GM23338 (cell line): ENCODE measurements at regions not wholly inside any gene's neighbourhood (a gene's known extent, or its start where the extent isn't known, plus 50 kb on each side); places are given as distances from the start of the nearest gene placed in this dataset.

ENCODE experiments used
- ATAC-seq: fragments of 200-7000 bp; cut with Tn5 transposase; 3 replicates; pipeline ENCODE4 v1.9.1; 2020
- DNase-seq: peaks from one replicate; pipeline ENCODE4 v3.0.0-alpha.2; 2015; ENCODE audit warnings: low spot score
- H2AFZ ChIP-seq: fragments of 200-600 bp; sonication (generic); 2 replicates; pipeline ENCODE4 v1.8.0; 2016; ENCODE audit warnings: antibody characterized with exemption, mild to moderate bottlenecking, moderate library complexity
- H3F3A ChIP-seq: fragments of 200-600 bp; sonication (generic); replicated peaks from 2 replicates; pipeline ENCODE4 v1.8.0; 2017; ENCODE audit warnings: antibody characterized with exemption, mixed run types, low read depth
- H3K27ac ChIP-seq: fragments of 200-600 bp; sonication (generic); 2 replicates; pipeline ENCODE4 v1.6.1; 2016; ENCODE audit warnings: low read depth
- H3K27me3 ChIP-seq: fragments of 200-600 bp; sonication (generic); 2 replicates; pipeline ENCODE4 v1.8.0; 2016; ENCODE audit warnings: mild to moderate bottlenecking, mixed run types, moderate library complexity; ENCODE audit not compliant: insufficient read depth
- H3K36me3 ChIP-seq: fragments of 200-600 bp; sonication (generic); 2 replicates; pipeline ENCODE4 v1.8.0; 2016; ENCODE audit warnings: mild to moderate bottlenecking; ENCODE audit not compliant: insufficient read depth
- H3K4me1 ChIP-seq: fragments of 200-600 bp; sonication (generic); 2 replicates; pipeline ENCODE4 v1.8.0; 2016; ENCODE audit warnings: mild to moderate bottlenecking, moderate library complexity; ENCODE audit not compliant: insufficient read depth
- H3K4me2 ChIP-seq: fragments of 200-600 bp; sonication (generic); 2 replicates; pipeline ENCODE4 v1.7.1; 2017; ENCODE audit warnings: mixed run types
- H3K4me3 ChIP-seq: fragments of 200-600 bp; sonication (generic); 2 replicates; pipeline ENCODE4 v1.6.1; 2016; ENCODE audit warnings: mixed run types
- H3K79me2 ChIP-seq: fragments of 200-600 bp; sonication (generic); replicated peaks from 2 replicates; pipeline ENCODE4 v1.8.0; 2017; ENCODE audit warnings: mild to moderate bottlenecking; ENCODE audit not compliant: insufficient read depth
- H3K9me2 ChIP-seq: fragments of 200-600 bp; sonication (generic); 2 replicates; pipeline ENCODE4 v1.8.0; 2017; ENCODE audit not compliant: insufficient read depth
- H4K20me1 ChIP-seq: fragments of 200-600 bp; sonication (generic); replicated peaks from 2 replicates; pipeline ENCODE4 v1.8.0; 2017; ENCODE audit warnings: mild to moderate bottlenecking; ENCODE audit not compliant: insufficient read depth
- H3K27ac Mint-ChIP-seq: 2 replicates; pipeline ENCODE4 v1.8.0; 2020; ENCODE audit warnings: inconsistent platforms, mild to moderate bottlenecking, moderate library complexity, mixed read lengths
- H3K27me3 Mint-ChIP-seq: 3 replicates; pipeline ENCODE4 v1.8.0; 2022; ENCODE audit warnings: low read depth, mild to moderate bottlenecking, moderate library complexity, mixed read lengths, inconsistent platforms; ENCODE audit not compliant: insufficient read depth, poor library complexity
- H3K36me3 Mint-ChIP-seq: 3 replicates; pipeline ENCODE4 v1.8.0; 2021; ENCODE audit warnings: low read depth, mild to moderate bottlenecking, inconsistent platforms, moderate library complexity, mixed read lengths
- H3K4me1 Mint-ChIP-seq: 3 replicates; pipeline ENCODE4 v1.8.0; 2020; ENCODE audit warnings: mild to moderate bottlenecking, inconsistent platforms, mixed read lengths
- H3K4me3 Mint-ChIP-seq: 3 replicates; pipeline ENCODE4 v1.8.0; 2021; ENCODE audit warnings: moderate library complexity, mild to moderate bottlenecking, inconsistent platforms, mixed read lengths
- H3K9me3 Mint-ChIP-seq: 3 replicates; pipeline ENCODE4 v1.8.0; 2020; ENCODE audit warnings: moderate library complexity, mild to moderate bottlenecking, inconsistent platforms, mixed read lengths
- EZH2 ChIP-seq: fragments of 200-600 bp; sonication (generic); IDR thresholded peaks from one replicate; pipeline ENCODE4 v1.8.0; 2017; ENCODE audit warnings: antibody characterized with exemption, mild to moderate bottlenecking, low read depth; ENCODE audit not compliant: unreplicated experiment
- JUNB ChIP-seq: IDR thresholded peaks from one replicate; pipeline ENCODE4 v1.6.1; 2016; ENCODE audit warnings: antibody characterized with exemption; ENCODE audit not compliant: unreplicated experiment
- NANOG ChIP-seq: IDR thresholded peaks from 2 replicates; pipeline ENCODE4 v1.6.1; 2016; ENCODE audit warnings: antibody characterized with exemption, borderline replicate concordance
- POLR2AphosphoS5 ChIP-seq: IDR thresholded peaks from 2 replicates; pipeline ENCODE4 v1.6.1; 2016; ENCODE audit warnings: antibody characterized with exemption, low read depth
- STAT1 ChIP-seq: IDR thresholded peaks from one replicate; pipeline ENCODE4 v1.6.1; 2016; ENCODE audit warnings: antibody characterized with exemption; ENCODE audit not compliant: unreplicated experiment
- ZNF331 ChIP-seq: fragments of 250-450 bp; sonication (Bioruptor Pico); IDR thresholded peaks from 2 replicates; pipeline ENCODE4 v1.5.0; 2020; ENCODE audit warnings: low read depth, mild to moderate bottlenecking, moderate library complexity
- TF ChIP-seq, protein P1 (sequence below): IDR thresholded peaks from one replicate; pipeline ENCODE4 v1.6.1; 2018; ENCODE audit warnings: antibody characterized with exemption; ENCODE audit not compliant: unreplicated experiment
- TF ChIP-seq, protein P2 (sequence below), 2 experiments: fragments of 200-600 bp in 1 of 2; sonication (generic) in 1 of 2; conservative IDR thresholded peaks; 2 replicates each; pipeline versions ENCODE4 v1.5.1 to v1.6.1; 2016 to 2017; ENCODE audit warnings: antibody characterized with exemption in 2 of 2, low read depth in 2 of 2, mild to moderate bottlenecking in 2 of 2, moderate library complexity in 1 of 2
- TF ChIP-seq, protein P3 (sequence below): fragments of 250-450 bp; sonication (Bioruptor Pico); IDR thresholded peaks from 2 replicates; pipeline ENCODE4 v1.5.0; 2020; ENCODE audit warnings: mild to moderate bottlenecking, moderate library complexity

DNA sequence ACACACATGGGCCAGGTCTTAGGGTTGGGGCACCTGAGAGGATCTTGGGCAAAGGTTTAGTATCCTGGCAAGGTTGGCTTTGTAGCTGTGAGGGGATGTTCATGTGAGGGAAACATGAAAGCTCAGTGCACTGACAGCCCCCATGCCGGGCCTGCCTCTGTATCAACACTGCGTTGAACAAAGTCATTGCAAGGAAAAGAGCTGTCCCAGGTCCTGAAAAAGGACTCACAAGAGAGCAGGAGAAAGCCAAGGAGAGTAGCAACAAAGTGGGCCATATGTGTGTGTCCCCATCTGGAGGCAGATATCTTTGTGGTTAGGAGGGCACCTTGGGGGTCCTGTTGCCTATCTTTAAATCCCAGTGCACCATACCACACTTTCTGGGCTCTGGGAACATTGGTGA, 237.8 kb upstream of the THSD7B start:
- Histone ChIP-seq H4K20me1 (no peaks in the 10 kb centered on the region; the same call in none of the 2 replicates), H3K36me3 (no peaks in the 10 kb centered on the region), H3K9me2 (no peaks in the 10 kb centered on the region), H2AFZ (no peak overlapping the region), H3K27me3 (no peaks in the 10 kb centered on the region), H3K4me1 (no peaks in the 10 kb centered on the region), H3K4me2 (no peak overlapping the region), H3F3A (no peaks in the 10 kb centered on the region), H3K27ac (no peak overlapping the region), H3K4me3 (no peak overlapping the region), H3K79me2 (no peaks in the 10 kb centered on the region)
- H3K27ac Mint-ChIP-seq = no peak overlapping the region
- ATAC-seq = peak; percentile 91
- no peaks in the 10 kb centered on the region for H3K4me1 Mint-ChIP-seq
- peaks cover 5% of the 10 kb centered on the region for H3K27me3 Mint-ChIP-seq
- H3K4me3 Mint-ChIP-seq = no peak overlapping the region
- TF ChIP-seq, protein P1, sequence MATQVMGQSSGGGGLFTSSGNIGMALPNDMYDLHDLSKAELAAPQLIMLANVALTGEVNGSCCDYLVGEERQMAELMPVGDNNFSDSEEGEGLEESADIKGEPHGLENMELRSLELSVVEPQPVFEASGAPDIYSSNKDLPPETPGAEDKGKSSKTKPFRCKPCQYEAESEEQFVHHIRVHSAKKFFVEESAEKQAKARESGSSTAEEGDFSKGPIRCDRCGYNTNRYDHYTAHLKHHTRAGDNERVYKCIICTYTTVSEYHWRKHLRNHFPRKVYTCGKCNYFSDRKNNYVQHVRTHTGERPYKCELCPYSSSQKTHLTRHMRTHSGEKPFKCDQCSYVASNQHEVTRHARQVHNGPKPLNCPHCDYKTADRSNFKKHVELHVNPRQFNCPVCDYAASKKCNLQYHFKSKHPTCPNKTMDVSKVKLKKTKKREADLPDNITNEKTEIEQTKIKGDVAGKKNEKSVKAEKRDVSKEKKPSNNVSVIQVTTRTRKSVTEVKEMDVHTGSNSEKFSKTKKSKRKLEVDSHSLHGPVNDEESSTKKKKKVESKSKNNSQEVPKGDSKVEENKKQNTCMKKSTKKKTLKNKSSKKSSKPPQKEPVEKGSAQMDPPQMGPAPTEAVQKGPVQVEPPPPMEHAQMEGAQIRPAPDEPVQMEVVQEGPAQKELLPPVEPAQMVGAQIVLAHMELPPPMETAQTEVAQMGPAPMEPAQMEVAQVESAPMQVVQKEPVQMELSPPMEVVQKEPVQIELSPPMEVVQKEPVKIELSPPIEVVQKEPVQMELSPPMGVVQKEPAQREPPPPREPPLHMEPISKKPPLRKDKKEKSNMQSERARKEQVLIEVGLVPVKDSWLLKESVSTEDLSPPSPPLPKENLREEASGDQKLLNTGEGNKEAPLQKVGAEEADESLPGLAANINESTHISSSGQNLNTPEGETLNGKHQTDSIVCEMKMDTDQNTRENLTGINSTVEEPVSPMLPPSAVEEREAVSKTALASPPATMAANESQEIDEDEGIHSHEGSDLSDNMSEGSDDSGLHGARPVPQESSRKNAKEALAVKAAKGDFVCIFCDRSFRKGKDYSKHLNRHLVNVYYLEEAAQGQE = peak; percentile 88
- no peak for TF ChIP-seq POLR2AphosphoS5
- H3K9me3 Mint-ChIP-seq = no peaks in the 10 kb centered on the region
- DNase-seq = peak; percentile 93
- H3K36me3 Mint-ChIP-seq = no peaks in the 10 kb centered on the region

DNA sequence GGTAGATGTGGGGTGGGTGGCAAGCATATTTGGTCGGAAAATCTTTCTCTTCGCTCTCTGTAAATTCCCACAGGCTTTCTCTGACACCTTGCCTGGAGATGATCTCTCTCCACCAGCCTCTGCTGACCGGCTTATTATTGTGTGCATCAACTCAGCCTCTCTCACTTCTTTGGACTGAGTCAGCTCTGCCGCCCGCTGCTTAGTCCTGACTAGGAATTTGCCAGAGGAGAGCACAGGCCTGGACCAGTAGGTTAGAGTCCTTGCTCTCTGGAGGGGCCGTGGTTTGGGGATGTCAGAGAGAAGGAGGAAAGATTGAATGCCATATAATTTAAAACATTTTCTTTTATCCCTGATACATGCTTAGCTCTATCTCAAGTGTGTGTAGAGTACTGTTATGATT, 242.6 kb upstream of the THSD7B start:
- Histone ChIP-seq H3K4me2 (no peak overlapping the region), H3K9me2 (no peaks in the 10 kb centered on the region), H3K27ac (no peak overlapping the region), H3K4me1 (peaks cover 14% of the 10 kb centered on the region), H3K79me2 (no peaks in the 10 kb centered on the region), H4K20me1 (no peaks in the 10 kb centered on the region; the same call in 1 of the 2 replicates), H3K27me3 (no peaks in the 10 kb centered on the region), H3K4me3 (no peak overlapping the region), H3F3A (no peaks in the 10 kb centered on the region), H2AFZ (no peak overlapping the region), H3K36me3 (no peaks in the 10 kb centered on the region)
- Mint-ChIP-seq H3K4me1 (peaks cover 23% of the 10 kb centered on the region), H3K4me3 (no peak overlapping the region), H3K27ac (no peak overlapping the region), H3K36me3 (no peaks in the 10 kb centered on the region), H3K9me3 (no peaks in the 10 kb centered on the region), H3K27me3 (peaks cover 2% of the 10 kb centered on the region)
- ATAC-seq (no peak), DNase-seq (no peak)
- TF ChIP-seq STAT1 = no peak
- TF ChIP-seq NANOG = no peak
- TF ChIP-seq JUNB = no peak
- TF ChIP-seq, protein P2, sequence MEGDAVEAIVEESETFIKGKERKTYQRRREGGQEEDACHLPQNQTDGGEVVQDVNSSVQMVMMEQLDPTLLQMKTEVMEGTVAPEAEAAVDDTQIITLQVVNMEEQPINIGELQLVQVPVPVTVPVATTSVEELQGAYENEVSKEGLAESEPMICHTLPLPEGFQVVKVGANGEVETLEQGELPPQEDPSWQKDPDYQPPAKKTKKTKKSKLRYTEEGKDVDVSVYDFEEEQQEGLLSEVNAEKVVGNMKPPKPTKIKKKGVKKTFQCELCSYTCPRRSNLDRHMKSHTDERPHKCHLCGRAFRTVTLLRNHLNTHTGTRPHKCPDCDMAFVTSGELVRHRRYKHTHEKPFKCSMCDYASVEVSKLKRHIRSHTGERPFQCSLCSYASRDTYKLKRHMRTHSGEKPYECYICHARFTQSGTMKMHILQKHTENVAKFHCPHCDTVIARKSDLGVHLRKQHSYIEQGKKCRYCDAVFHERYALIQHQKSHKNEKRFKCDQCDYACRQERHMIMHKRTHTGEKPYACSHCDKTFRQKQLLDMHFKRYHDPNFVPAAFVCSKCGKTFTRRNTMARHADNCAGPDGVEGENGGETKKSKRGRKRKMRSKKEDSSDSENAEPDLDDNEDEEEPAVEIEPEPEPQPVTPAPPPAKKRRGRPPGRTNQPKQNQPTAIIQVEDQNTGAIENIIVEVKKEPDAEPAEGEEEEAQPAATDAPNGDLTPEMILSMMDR (conservative IDR thresholded peaks at IDR 0.05; ENCODE audit: low read depth in 2 of 2) = no peak
- TF ChIP-seq POLR2AphosphoS5 = no peak
- no peak for TF ChIP-seq ZNF331 (CRISPR knock-in tag)
- TF ChIP-seq, protein P3, sequence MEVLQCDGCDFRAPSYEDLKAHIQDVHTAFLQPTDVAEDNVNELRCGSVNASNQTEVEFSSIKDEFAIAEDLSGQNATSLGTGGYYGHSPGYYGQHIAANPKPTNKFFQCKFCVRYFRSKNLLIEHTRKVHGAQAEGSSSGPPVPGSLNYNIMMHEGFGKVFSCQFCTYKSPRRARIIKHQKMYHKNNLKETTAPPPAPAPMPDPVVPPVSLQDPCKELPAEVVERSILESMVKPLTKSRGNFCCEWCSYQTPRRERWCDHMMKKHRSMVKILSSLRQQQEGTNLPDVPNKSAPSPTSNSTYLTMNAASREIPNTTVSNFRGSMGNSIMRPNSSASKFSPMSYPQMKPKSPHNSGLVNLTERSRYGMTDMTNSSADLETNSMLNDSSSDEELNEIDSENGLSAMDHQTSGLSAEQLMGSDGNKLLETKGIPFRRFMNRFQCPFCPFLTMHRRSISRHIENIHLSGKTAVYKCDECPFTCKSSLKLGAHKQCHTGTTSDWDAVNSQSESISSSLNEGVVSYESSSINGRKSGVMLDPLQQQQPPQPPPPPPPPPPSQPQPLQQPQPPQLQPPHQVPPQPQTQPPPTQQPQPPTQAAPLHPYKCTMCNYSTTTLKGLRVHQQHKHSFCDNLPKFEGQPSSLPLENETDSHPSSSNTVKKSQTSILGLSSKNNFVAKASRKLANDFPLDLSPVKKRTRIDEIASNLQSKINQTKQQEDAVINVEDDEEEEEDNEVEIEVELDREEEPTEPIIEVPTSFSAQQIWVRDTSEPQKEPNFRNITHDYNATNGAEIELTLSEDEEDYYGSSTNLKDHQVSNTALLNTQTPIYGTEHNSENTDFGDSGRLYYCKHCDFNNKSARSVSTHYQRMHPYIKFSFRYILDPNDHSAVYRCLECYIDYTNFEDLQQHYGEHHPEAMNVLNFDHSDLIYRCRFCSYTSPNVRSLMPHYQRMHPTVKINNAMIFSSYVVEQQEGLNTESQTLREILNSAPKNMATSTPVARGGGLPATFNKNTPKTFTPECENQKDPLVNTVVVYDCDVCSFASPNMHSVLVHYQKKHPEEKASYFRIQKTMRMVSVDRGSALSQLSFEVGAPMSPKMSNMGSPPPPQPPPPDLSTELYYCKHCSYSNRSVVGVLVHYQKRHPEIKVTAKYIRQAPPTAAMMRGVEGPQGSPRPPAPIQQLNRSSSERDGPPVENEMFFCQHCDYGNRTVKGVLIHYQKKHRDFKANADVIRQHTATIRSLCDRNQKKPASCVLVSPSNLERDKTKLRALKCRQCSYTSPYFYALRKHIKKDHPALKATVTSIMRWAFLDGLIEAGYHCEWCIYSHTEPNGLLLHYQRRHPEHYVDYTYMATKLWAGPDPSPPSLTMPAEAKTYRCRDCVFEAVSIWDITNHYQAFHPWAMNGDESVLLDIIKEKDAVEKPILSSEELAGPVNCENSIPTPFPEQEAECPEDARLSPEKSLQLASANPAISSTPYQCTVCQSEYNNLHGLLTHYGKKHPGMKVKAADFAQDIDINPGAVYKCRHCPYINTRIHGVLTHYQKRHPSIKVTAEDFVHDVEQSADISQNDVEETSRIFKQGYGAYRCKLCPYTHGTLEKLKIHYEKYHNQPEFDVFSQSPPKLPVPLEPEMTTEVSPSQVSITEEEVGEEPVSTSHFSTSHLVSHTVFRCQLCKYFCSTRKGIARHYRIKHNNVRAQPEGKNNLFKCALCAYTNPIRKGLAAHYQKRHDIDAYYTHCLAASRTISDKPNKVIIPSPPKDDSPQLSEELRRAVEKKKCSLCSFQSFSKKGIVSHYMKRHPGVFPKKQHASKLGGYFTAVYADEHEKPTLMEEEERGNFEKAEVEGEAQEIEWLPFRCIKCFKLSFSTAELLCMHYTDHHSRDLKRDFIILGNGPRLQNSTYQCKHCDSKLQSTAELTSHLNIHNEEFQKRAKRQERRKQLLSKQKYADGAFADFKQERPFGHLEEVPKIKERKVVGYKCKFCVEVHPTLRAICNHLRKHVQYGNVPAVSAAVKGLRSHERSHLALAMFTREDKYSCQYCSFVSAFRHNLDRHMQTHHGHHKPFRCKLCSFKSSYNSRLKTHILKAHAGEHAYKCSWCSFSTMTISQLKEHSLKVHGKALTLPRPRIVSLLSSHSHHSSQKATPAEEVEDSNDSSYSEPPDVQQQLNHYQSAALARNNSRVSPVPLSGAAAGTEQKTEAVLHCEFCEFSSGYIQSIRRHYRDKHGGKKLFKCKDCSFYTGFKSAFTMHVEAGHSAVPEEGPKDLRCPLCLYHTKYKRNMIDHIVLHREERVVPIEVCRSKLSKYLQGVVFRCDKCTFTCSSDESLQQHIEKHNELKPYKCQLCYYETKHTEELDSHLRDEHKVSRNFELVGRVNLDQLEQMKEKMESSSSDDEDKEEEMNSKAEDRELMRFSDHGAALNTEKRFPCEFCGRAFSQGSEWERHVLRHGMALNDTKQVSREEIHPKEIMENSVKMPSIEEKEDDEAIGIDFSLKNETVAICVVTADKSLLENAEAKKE = no peak
- no peak for TF ChIP-seq EZH2
